ENCODE measurements at regions not wholly inside any gene's neighbourhood (a gene's known extent, or its start where the extent isn't known, plus 50 kb on each side); places are given as distances from the start of the nearest gene placed in this dataset.
"Not testable (repeated sequence)": the region's sequence is repeated elsewhere in the genome, so short reads cannot be mapped to it uniquely, and the experiment has no call there.

DNA sequence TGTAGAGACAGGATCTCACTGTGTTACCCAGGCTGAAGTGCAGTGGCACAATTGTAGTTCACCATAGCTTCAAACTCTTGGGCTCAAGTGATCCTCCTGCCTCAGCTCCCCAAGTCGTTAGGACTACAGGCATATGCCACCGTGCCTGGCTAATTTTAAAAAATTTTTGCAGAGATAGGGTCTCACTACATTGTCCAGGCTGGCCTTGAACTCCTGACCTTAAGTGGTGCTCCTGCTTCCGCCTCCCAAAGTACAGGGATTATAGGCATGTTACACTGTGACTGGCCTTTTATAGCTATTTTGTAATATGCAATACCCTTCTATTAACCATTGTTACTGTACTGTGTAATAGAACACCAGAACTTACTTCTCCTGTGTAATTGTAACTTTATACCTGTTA lies 139.3 kb upstream of the ZNF267 start (continued):
- TF ChIP-seq GABPA (IDR thresholded peaks at IDR 0.05; ENCODE audit: low read depth) (no peak), CHD2 (IDR thresholded peaks at IDR 0.05; ENCODE audit: low read length, partially characterized antibody) (no peak), ELF1 (IDR thresholded peaks at IDR 0.05) (no peak), TEAD4 (IDR thresholded peaks at IDR 0.05; ENCODE audit: borderline replicate concordance, insufficient read depth) (no peak), FOSL2 (IDR thresholded peaks at IDR 0.05; ENCODE audit: borderline replicate concordance, low read depth) (no peak)

DNA sequence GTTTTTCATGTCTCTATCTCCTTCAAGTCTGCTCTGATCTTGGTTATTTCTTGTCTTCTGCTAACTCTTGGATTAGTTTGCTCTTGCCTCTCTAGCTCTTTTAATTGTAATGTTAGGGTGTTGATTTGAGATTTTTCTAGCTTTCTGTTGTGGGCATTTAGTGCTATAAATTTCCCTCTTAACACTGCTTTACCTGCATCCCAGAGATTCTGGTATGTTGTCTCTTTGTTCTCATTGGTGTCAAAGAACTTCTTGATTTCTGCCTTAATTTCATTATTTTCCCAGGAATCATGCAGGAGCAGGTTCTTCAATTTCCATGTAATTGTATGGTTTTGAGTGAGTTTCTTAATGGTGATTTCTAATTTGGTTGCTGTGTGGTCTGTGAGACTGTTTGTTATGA lies 128.5 kb upstream of the ZNF267 start:
- H3K27me3 ChIP-seq (ENCODE audit: insufficient read depth); H2AFZ ChIP-seq (ENCODE audit: low read depth); H3K4me2 ChIP-seq; POLR2A ChIA-PET; H3K9me2 ChIP-seq; H3K4me3 ChIP-seq (ENCODE audit: low read depth in 2 of 2, low read length in 1 of 2); H3K4me1 ChIP-seq (ENCODE audit: control insufficient read depth in 1 of 2, insufficient read depth in 2 of 2, low read depth in 1 of 2, low read length in 1 of 2); H3K9ac ChIP-seq; H4K20me1 ChIP-seq (ENCODE audit: insufficient read depth); CTCF ChIA-PET; H3K27ac ChIP-seq (ENCODE audit: low read depth in 2 of 2, low read length in 1 of 2); DNase-seq; H3F3A ChIP-seq (replicated peaks; ENCODE audit: insufficient read depth): not testable (repeated sequence)
- H3K79me2 ChIP-seq (ENCODE audit: insufficient read depth): peaks cover 38% of the 10 kb centered on the region; the same call in 1 of the 2 replicates
- peaks cover 0 to 27% of the 10 kb centered on the region in 2 experiments for H3K36me3 ChIP-seq (replicated peaks in 1 of 2; ENCODE audit: control insufficient read depth in 1 of 2, insufficient read depth in 2 of 2, low read length in 1 of 2)
- peaks cover 22% of the 10 kb centered on the region; the same call in 1 of the 2 replicates for H3K9me3 ChIP-seq

DNA sequence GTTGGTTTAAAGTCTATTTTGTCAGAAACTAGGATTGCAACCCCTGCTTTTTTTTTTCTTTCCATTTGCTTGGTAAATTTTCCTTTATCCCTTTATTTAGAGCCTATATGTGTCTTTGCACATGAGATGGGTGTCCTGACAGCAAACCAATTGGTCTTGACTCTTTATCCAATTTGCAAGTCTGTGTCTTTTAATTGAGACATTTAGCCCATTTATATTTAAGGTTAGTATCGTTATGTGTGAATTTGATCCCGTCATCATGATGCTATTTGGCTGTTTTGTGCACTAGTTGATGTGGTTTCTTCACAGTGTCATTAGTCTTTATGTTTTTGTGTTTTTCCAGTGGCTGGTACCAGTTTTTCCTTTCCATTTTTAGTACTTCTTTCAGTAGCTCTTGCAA lies 127.7 kb upstream of the ZNF267 start:
- Histone ChIP-seq H3K4me2 (no peak overlapping the region), H2AFZ (ENCODE audit: low read depth) (no peak overlapping the region), H3K4me3 (ENCODE audit: low read depth in 2 of 2, low read length in 1 of 2) (no peak overlapping the region), H3K4me1 (ENCODE audit: control insufficient read depth in 1 of 2, insufficient read depth in 2 of 2, low read depth in 1 of 2, low read length in 1 of 2) (no peaks in the 10 kb centered on the region), H3K27ac (ENCODE audit: low read depth in 2 of 2, low read length in 1 of 2) (no peak overlapping the region), H3K79me2 (ENCODE audit: insufficient read depth) (peaks cover 44% of the 10 kb centered on the region; the same call in 1 of the 2 replicates), H3K9me2 (no peaks in the 10 kb centered on the region), H3K9me3 (peaks cover 29% of the 10 kb centered on the region; the same call in 1 of the 2 replicates), H3K27me3 (ENCODE audit: insufficient read depth) (no peaks in the 10 kb centered on the region), H3K9ac (no peak overlapping the region), H3K36me3 (replicated peaks in 1 of 2; ENCODE audit: control insufficient read depth in 1 of 2, insufficient read depth in 2 of 2, low read length in 1 of 2) (peaks cover 0 to 27% of the 10 kb centered on the region in 2 experiments), H4K20me1 (ENCODE audit: insufficient read depth) (no peaks in the 10 kb centered on the region), H3F3A (replicated peaks; ENCODE audit: insufficient read depth) (no peaks in the 10 kb centered on the region)
- no peak for DNase-seq
- WGBS (ENCODE audit: low lambda C conversion rate): 93% methylated on average over 2 of the region's 2 CpGs
- POLR2A ChIA-PET: no interaction called here
- CTCF ChIA-PET: no interaction called here
- no peak for TF ChIP-seq RCOR1 (IDR thresholded peaks at IDR 0.05; ENCODE audit: low read length)
- TF ChIP-seq YY1 (IDR thresholded peaks at IDR 0.05; ENCODE audit: low read depth): no peak

DNA sequence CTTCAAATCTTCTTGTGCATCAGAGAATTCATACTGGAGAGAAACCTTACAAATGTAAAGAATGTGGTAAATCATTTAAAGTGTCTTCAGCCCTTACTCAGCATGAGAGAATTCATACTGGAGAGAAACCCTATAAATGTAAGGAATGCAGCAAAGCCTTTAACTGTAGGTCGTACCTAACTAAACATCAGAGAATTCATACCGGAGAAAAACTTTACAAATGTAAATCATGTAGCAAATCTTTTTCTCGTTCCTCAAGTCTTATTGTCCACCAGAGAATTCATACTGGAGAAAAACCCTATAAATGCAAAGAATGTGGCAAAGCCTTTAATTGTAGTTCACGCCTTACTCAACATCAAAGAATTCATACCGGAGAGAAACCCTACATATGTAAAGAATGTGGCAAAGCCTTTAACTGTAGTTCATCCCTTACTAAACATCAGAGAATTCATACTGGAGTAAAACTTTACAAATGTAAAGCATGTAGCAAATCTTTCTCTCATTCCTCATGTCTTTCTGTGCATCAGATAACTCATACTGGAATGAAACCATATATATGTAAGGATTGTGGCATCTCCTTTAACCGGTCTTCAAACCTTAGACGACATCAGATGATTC lies 118.5 kb upstream of the ZNF267 start:
- no peak overlapping the region for H3K4me2 ChIP-seq
- peaks cover 55% of the 10 kb centered on the region for H3K9me3 ChIP-seq
- no peaks in the 10 kb centered on the region for H3F3A ChIP-seq (replicated peaks; ENCODE audit: insufficient read depth)
- H3K27me3 ChIP-seq (ENCODE audit: insufficient read depth): no peaks in the 10 kb centered on the region
- H3K27ac ChIP-seq (ENCODE audit: low read depth in 2 of 2, low read length in 1 of 2): no peak overlapping the region
- peaks cover 24 to 60% of the 10 kb centered on the region in 2 experiments for H3K36me3 ChIP-seq (replicated peaks in 1 of 2; ENCODE audit: control insufficient read depth in 1 of 2, insufficient read depth in 2 of 2, low read length in 1 of 2)
- no peak overlapping the region for H2AFZ ChIP-seq (ENCODE audit: low read depth)
- H3K79me2 ChIP-seq (ENCODE audit: insufficient read depth): peaks cover 20% of the 10 kb centered on the region; the same call in 1 of the 2 replicates
- DNase-seq: no peak
- 93% methylated on average over 7 of the region's 7 CpGs for WGBS (ENCODE audit: low lambda C conversion rate)
- H3K4me1 ChIP-seq (ENCODE audit: control insufficient read depth in 1 of 2, insufficient read depth in 2 of 2, low read depth in 1 of 2, low read length in 1 of 2): no peaks in the 10 kb centered on the region
- no peak overlapping the region; a peak in 1 of 4 replicates for H3K4me3 ChIP-seq (ENCODE audit: low read depth in 2 of 2, low read length in 1 of 2)
- no peaks in the 10 kb centered on the region for H3K9me2 ChIP-seq
- TF ChIP-seq RCOR1 (IDR thresholded peaks at IDR 0.05; ENCODE audit: low read length): no peak
- no peak for TF ChIP-seq RXRA (IDR thresholded peaks at IDR 0.05; ENCODE audit: borderline replicate concordance, low read depth)
- TF ChIP-seq, protein P1, sequence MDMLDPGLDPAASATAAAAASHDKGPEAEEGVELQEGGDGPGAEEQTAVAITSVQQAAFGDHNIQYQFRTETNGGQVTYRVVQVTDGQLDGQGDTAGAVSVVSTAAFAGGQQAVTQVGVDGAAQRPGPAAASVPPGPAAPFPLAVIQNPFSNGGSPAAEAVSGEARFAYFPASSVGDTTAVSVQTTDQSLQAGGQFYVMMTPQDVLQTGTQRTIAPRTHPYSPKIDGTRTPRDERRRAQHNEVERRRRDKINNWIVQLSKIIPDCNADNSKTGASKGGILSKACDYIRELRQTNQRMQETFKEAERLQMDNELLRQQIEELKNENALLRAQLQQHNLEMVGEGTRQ (IDR thresholded peaks at IDR 0.05; ENCODE audit: borderline replicate concordance, low read depth, low read length): no peak
- no peak for TF ChIP-seq FOSL2 (IDR thresholded peaks at IDR 0.05; ENCODE audit: borderline replicate concordance, low read depth)
- TF ChIP-seq, protein P2, sequence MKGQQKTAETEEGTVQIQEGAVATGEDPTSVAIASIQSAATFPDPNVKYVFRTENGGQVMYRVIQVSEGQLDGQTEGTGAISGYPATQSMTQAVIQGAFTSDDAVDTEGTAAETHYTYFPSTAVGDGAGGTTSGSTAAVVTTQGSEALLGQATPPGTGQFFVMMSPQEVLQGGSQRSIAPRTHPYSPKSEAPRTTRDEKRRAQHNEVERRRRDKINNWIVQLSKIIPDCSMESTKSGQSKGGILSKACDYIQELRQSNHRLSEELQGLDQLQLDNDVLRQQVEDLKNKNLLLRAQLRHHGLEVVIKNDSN (IDR thresholded peaks at IDR 0.05; ENCODE audit: borderline replicate concordance, low read depth): no peak
- TF ChIP-seq POLR2AphosphoS5 (IDR thresholded peaks at IDR 0.05; ENCODE audit: low read depth, low read length): no peak
- no peak for TF ChIP-seq CHD2 (IDR thresholded peaks at IDR 0.05; ENCODE audit: low read length, partially characterized antibody)
- TF ChIP-seq TEAD4 (IDR thresholded peaks at IDR 0.05; ENCODE audit: borderline replicate concordance, insufficient read depth): no peak
- TF ChIP-seq RFX5 (IDR thresholded peaks at IDR 0.05; ENCODE audit: low read length): no peak
- TF ChIP-seq SIN3A (IDR thresholded peaks at IDR 0.05; ENCODE audit: borderline replicate concordance, low read depth, low read length): no peak
- no peak for TF ChIP-seq GABPA (IDR thresholded peaks at IDR 0.05; ENCODE audit: low read depth)
- no peak for TF ChIP-seq NRF1 (IDR thresholded peaks at IDR 0.05; ENCODE audit: low read depth, low read length)
- no peak for TF ChIP-seq JUND (IDR thresholded peaks at IDR 0.05)
- TF ChIP-seq, protein P3, sequence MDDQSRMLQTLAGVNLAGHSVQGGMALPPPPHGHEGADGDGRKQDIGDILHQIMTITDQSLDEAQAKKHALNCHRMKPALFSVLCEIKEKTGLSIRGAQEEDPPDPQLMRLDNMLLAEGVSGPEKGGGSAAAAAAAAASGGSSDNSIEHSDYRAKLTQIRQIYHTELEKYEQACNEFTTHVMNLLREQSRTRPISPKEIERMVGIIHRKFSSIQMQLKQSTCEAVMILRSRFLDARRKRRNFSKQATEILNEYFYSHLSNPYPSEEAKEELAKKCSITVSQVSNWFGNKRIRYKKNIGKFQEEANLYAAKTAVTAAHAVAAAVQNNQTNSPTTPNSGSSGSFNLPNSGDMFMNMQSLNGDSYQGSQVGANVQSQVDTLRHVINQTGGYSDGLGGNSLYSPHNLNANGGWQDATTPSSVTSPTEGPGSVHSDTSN (IDR thresholded peaks at IDR 0.05): no peak
- no peak for TF ChIP-seq YY1 (IDR thresholded peaks at IDR 0.05; ENCODE audit: low read depth)
- TF ChIP-seq EZH2phosphoT487 (IDR thresholded peaks at IDR 0.05; ENCODE audit: borderline replicate concordance, low read depth): no peak
- no peak for TF ChIP-seq MEF2A (IDR thresholded peaks at IDR 0.05; ENCODE audit: borderline replicate concordance, low read depth)
- no peak for TF ChIP-seq FOXJ3 (CRISPR knock-in tag; IDR thresholded peaks at IDR 0.05)
- H3K9ac ChIP-seq: no peak overlapping the region
- ChIA-PET POLR2A (no interaction called here), CTCF (no interaction called here)
- no peaks in the 10 kb centered on the region for H4K20me1 ChIP-seq (ENCODE audit: insufficient read depth)
